Panc1 (cell line): ENCODE measurements at regions not wholly inside any gene's neighbourhood (a gene's known extent, or its start where the extent isn't known, plus 50 kb on each side); places are given as distances from the start of the nearest gene placed in this dataset.

Experiments used
- ATAC-seq: fragments of 200-7000 bp; cut with Tn5 transposase; 2 replicates; pipeline ENCODE4 v1.9.1; 2020; ENCODE audit warnings: mild to moderate bottlenecking, moderate library complexity
- BruUV-seq: library from RNA; stranded (reverse); fragments of 400-500 nt; replicated peaks from 2 replicates; lab custom pipeline; 2021; lab: Mats Ljungman, UMichigan
- CTCF ChIA-PET: fragments of 300-600 bp; sonication (Branson Sonifier 250); formaldehyde crosslinking; loops from one replicate; lab custom pipeline; 2022; ENCODE audit warnings: antibody characterized with exemption; lab: Charles Lee
- POLR2A ChIA-PET: fragments of 300-600 bp; sonication (Branson Sonifier 250); formaldehyde crosslinking; loops from one replicate; lab custom pipeline; 2022; ENCODE audit warnings: antibody characterized with exemption; lab: Charles Lee
- DNase-seq: peaks from one replicate; pipeline ENCODE4 v3.0.0-alpha.2; 2010; ENCODE audit warnings: low read depth, low spot score
- H3K27ac ChIP-seq: 2 replicates; pipeline ENCODE4 v1.5.1; 2011; ENCODE audit warnings: mild to moderate bottlenecking, low read length, inconsistent platforms
- H3K27me3 ChIP-seq: fragments of 200-500 bp; sonication (Bioruptor generic); 2 replicates; pipeline ENCODE4 v1.6.0; 2014; ENCODE audit warnings: low read length, inconsistent platforms; ENCODE audit not compliant: control insufficient read depth, insufficient read depth
- H3K36me3 ChIP-seq: fragments of 200-500 bp; sonication (Bioruptor generic); 2 replicates; pipeline ENCODE4 v1.5.1; 2014; ENCODE audit warnings: inconsistent platforms, mild to moderate bottlenecking, low read length, moderate library complexity; ENCODE audit not compliant: control insufficient read depth, insufficient read depth
- H3K4me1 ChIP-seq: 2 replicates; pipeline ENCODE4 v1.5.1; 2011; ENCODE audit warnings: inconsistent platforms, mild to moderate bottlenecking, low read length, moderate library complexity; ENCODE audit not compliant: control insufficient read depth, insufficient read depth
- H3K4me3 ChIP-seq, 2 experiments: 2 replicates each; pipeline ENCODE4 v1.5.1; 2011 to 2012; ENCODE audit warnings: low read depth in 2 of 2, low read length in 2 of 2, mild to moderate bottlenecking in 2 of 2, inconsistent platforms in 1 of 2, moderate library complexity in 1 of 2
- H3K9me3 ChIP-seq: fragments of 200-500 bp; sonication (Bioruptor generic); 2 replicates; pipeline ENCODE4 v1.5.1; 2014; ENCODE audit warnings: low read depth, mild to moderate bottlenecking, inconsistent platforms, low read length, moderate library complexity; ENCODE audit not compliant: control insufficient read depth, insufficient read depth
- POLR2AphosphoS5 ChIP-seq: IDR thresholded peaks from 2 replicates; pipeline ENCODE4 v1.6.1; 2012; ENCODE audit warnings: mild to moderate bottlenecking, low read depth, low read length, moderate library complexity
- SIN3A ChIP-seq: IDR thresholded peaks from 2 replicates; pipeline ENCODE4 v1.6.1; 2012; ENCODE audit warnings: low read depth, mild to moderate bottlenecking, low read length, moderate library complexity, borderline replicate concordance; ENCODE audit not compliant: insufficient read depth
- TCF7L2 ChIP-seq: IDR thresholded peaks from 2 replicates; pipeline ENCODE4 v1.6.1; 2011; ENCODE audit warnings: mild to moderate bottlenecking, low read depth, low read length, inconsistent platforms
- in situ Hi-C: cut with HindIII; loops from 2 replicates; pipeline ENCODE4 v1.10.0; 2016; ENCODE audit warnings: low sequenced_read_pairs, low pct_unique_long_range_greater_than_20kb
- intact Hi-C: fragments of 100-400 bp; cut with micrococcal nuclease; formaldehyde crosslinking; loops from one replicate; pipeline ENCODE4 v1.10.0; 2022; ENCODE audit not compliant: unreplicated experiment
- TF ChIP-seq, protein P1 (sequence below), 2 experiments: IDR thresholded peaks; 2 replicates each; pipeline ENCODE4 v1.6.1; 2011 to 2012; ENCODE audit warnings: low read depth in 2 of 2, control low read depth in 1 of 2, low read length in 1 of 2, mild to moderate bottlenecking in 1 of 2, moderate library complexity in 1 of 2; ENCODE audit not compliant: insufficient read depth in 1 of 2
- TF ChIP-seq, protein P2 (sequence below): fragments of 450-650 bp; IDR thresholded peaks from 2 replicates; pipeline ENCODE4 v1.5.1; 2017; ENCODE audit warnings: mild to moderate bottlenecking

DNA sequence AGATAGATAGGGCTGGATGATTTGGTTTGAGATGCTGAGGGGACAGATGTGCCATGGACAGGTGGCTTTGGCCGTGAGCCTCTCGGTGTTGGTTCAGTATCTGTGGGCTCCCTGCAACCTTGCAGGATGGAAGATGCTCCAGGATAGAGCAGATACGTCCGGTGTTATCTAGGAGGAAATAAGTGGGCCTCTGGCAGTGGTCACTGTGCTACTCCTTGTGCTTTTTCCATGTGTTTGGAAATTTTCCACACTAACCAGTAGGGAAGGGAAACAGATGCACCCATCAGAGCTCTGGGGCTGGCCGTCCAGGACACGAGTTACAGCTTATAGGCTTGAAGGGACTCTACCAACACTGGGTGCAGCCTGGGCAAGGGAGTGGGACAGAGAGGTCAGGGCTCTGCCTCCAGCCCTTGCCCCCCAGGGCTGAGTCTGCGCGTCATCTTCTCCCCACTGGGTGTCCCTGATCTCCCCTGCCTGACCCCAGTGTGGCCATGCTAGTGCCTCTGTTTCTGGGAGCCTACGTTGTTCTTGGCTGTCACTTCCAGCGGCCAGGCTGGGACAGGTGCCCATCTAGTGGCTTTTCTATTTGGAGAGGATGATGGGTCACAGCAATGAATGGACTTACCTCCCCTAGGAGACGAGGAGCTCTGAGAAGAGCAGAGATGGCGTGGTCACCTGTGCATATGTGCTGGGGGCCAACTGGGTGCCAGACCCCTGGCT lies 166.9 kb downstream of the SEC14L1 start:
- in situ Hi-C loops (no loop called here), intact Hi-C loops (no loop called here)
- Histone ChIP-seq H3K27me3 (no peaks in the 10 kb centered on the region), H3K27ac (peak overlapping the region; percentile 83), H3K4me3 (no peak overlapping the region), H3K36me3 (peaks cover 4% of the 10 kb centered on the region), H3K9me3 (no peaks in the 10 kb centered on the region), H3K4me1 (peaks cover 91% of the 10 kb centered on the region)
- ATAC-seq (peak; percentile 17), DNase-seq (no peak)
- ChIA-PET CTCF (no interaction called here), POLR2A (interaction anchor here (0.8 kb wide), 1 partner anchor 26 kb away, joined by 3 read pairs; no protein-coding TSS in a partner anchor)
- BruUV-seq, result no TSS peak
- TF ChIP-seq, protein P1, sequence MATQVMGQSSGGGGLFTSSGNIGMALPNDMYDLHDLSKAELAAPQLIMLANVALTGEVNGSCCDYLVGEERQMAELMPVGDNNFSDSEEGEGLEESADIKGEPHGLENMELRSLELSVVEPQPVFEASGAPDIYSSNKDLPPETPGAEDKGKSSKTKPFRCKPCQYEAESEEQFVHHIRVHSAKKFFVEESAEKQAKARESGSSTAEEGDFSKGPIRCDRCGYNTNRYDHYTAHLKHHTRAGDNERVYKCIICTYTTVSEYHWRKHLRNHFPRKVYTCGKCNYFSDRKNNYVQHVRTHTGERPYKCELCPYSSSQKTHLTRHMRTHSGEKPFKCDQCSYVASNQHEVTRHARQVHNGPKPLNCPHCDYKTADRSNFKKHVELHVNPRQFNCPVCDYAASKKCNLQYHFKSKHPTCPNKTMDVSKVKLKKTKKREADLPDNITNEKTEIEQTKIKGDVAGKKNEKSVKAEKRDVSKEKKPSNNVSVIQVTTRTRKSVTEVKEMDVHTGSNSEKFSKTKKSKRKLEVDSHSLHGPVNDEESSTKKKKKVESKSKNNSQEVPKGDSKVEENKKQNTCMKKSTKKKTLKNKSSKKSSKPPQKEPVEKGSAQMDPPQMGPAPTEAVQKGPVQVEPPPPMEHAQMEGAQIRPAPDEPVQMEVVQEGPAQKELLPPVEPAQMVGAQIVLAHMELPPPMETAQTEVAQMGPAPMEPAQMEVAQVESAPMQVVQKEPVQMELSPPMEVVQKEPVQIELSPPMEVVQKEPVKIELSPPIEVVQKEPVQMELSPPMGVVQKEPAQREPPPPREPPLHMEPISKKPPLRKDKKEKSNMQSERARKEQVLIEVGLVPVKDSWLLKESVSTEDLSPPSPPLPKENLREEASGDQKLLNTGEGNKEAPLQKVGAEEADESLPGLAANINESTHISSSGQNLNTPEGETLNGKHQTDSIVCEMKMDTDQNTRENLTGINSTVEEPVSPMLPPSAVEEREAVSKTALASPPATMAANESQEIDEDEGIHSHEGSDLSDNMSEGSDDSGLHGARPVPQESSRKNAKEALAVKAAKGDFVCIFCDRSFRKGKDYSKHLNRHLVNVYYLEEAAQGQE (IDR thresholded peaks at IDR 0.05; ENCODE audit: insufficient read depth in 1 of 2, low read depth in 2 of 2, low read length in 1 of 2), result no peak
- no peak for TF ChIP-seq SIN3A
- TF ChIP-seq TCF7L2, result no peak
- TF ChIP-seq, protein P2, sequence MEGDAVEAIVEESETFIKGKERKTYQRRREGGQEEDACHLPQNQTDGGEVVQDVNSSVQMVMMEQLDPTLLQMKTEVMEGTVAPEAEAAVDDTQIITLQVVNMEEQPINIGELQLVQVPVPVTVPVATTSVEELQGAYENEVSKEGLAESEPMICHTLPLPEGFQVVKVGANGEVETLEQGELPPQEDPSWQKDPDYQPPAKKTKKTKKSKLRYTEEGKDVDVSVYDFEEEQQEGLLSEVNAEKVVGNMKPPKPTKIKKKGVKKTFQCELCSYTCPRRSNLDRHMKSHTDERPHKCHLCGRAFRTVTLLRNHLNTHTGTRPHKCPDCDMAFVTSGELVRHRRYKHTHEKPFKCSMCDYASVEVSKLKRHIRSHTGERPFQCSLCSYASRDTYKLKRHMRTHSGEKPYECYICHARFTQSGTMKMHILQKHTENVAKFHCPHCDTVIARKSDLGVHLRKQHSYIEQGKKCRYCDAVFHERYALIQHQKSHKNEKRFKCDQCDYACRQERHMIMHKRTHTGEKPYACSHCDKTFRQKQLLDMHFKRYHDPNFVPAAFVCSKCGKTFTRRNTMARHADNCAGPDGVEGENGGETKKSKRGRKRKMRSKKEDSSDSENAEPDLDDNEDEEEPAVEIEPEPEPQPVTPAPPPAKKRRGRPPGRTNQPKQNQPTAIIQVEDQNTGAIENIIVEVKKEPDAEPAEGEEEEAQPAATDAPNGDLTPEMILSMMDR, result no peak
- TF ChIP-seq POLR2AphosphoS5, result no peak

DNA sequence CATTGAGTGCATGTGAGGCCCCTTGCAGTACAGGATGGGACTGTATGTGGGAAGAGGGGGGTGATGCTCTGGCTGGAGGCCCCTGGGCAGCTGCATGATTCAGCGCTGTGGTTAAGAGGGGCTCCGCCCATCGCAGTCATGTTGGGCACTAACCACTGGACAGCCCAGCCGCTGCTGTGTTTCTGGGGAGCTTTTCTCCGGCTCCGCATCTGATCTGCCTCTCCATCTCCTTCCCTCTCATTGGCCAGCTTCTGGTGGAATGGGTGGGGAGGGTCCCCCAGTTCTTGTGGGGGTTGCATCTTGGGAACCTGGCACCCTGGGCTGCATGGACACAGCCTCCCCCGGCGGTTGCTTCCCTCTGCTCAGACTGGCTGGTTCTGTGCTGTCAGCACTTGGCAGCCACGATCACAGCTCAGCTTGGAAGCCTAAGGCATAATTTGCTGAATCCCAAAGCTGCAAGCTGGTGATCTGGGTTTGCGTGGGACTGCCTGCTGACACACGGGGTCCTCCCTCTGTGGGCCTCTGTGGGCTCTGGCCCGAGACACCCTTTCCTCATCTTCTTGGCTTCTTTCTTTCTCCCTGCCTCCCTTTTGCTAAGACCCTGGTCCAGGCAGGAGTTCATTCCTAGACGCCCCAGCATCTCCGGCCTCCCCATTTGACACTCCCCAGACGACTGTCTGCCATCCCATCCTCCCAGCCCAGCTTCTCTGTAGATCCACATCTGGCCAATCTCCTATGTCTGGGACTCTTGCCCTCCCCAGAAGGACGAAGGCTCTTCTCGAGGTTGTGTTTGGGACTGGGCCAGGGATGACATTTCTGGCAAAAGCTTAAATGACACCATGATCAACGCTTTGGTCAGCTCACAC lies 168.3 kb downstream of the SEC14L1 start:
- peak; percentile 22; the same call in 1 of the 2 replicates for ATAC-seq
- H3K27ac ChIP-seq, result peak overlapping the region; percentile 83

More for the DNA sequence above, 168.3 kb downstream of the SEC14L1 start:
- Histone ChIP-seq H3K9me3 (no peaks in the 10 kb centered on the region), H3K27me3 (no peaks in the 10 kb centered on the region), H3K36me3 (peaks cover 4% of the 10 kb centered on the region), H3K4me1 (peaks cover 91% of the 10 kb centered on the region), H3K4me3 (no peak overlapping the region)
- no peak for DNase-seq
- in situ Hi-C loops, result no loop called here
- intact Hi-C loops, result no loop called here
- CTCF ChIA-PET, result no interaction called here
- BruUV-seq, result no TSS peak
- POLR2A ChIA-PET, result interaction anchor here (0.6 kb wide), 1 partner anchor 11 kb away, joined by 7 read pairs; no protein-coding TSS in a partner anchor
- TF ChIP-seq, protein P2, result no peak
- no peak for TF ChIP-seq POLR2AphosphoS5
- no peak for TF ChIP-seq SIN3A
- TF ChIP-seq, protein P1 (IDR thresholded peaks at IDR 0.05; ENCODE audit: insufficient read depth in 1 of 2, low read depth in 2 of 2, low read length in 1 of 2), result no peak
- TF ChIP-seq TCF7L2, result no peak
